NCI-H226 (cell line): ENCODE measurements at regions not wholly inside any gene's neighbourhood (a gene's known extent, or its start where the extent isn't known, plus 50 kb on each side); places are given as distances from the start of the nearest gene placed in this dataset.

Experiments
- DNase-seq: peaks from one replicate; pipeline ENCODE4 v3.0.0-alpha.2; 2015

- DNase-seq = no peak
These were observed 348.1 kb downstream of the FOXO1 start for GRCh38 chr13:40318366-40318765.

DNA sequence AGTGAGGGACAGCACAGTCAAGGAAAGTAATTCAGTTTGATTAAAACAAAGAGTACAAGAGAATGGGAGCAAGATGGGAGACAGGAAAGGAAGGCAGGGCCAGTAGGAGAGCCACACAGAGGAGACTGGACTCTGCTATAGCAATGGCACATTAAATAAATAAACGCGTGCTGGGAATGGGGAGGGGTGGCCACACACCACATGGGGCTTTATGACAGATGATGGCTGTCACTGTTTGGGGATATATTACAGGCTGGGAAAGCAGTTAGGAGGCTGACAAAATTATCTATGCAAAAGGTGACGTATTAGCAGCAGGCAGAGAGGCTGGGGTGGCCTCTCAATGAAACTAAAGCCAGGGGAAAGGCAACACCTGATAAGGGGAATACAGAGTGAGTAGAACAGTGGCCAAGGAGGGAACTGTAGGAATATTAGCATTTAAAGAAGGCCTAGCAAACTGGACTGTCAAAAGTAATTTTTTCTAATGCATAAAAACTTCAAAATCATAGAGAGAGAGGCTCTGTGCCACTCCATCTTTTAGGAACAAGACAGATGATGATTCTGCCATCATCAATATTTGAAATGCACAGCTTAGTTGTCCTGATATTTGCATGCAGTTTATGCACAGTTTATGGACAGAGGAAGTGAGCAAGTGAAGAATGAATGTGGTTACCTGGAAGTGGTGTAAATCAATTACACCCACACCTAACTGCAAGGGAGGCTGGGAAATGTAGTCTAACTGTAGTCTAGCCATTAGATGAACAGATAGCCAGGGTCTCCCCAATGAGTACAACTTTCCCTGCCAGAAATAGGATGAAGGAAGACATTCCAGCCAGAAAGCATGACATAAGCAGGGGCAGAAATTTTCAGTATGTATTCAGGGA is 346.5 kb downstream of the FOXO1 start:
- DNase-seq = no peak

DNA sequence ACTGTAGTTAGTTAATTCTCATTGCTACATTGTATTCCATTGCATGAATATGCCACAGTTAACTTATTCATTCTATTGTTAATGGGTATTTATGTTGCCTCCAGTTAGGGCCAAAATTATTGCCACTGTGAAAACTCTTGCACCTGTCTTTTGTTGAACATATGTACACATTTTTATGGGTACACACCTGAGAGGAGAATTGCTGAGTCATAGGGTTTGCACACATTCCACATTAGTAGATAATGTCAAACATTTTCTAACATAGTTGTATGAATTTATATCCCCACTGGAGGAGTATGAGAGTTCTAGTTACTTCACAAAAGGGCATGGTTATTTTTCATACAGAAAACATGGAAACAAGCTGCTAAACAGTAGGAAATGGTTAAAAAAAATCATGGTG is 338.4 kb downstream of the FOXO1 start:
- no peak for DNase-seq

DNA sequence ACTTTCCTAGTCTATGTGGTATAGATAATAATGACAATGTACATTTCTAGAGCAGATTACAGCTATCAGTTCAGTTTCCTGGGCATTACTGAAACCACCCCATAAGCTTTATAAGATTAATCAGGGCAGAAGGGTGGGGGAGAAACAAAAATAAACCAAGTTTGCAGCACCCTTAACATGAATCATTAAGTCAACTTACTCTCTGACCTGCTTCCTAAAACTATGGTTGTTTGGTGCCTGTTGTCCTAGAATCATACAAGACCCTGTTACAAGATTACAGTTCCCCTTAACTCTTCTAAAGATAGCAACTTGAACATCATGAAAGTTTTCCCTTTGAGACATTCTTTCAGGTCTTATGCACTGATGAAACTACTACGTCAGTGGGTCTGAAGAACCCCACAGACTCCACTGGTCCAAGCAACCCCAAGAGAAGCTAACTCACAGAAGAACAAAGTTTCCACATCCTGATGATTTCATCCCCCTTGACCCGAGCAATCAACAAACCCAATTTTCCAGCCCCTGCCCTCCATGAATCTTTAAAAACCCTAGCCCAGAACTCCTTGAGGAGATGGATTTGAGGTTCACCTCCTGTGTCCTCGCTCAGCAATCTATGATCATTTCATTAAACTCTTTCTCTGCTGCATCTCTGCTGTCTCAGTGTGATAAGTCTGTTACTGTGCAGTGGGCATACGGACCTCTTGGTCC is 336.5 kb downstream of the FOXO1 start:
- no peak for DNase-seq

DNA sequence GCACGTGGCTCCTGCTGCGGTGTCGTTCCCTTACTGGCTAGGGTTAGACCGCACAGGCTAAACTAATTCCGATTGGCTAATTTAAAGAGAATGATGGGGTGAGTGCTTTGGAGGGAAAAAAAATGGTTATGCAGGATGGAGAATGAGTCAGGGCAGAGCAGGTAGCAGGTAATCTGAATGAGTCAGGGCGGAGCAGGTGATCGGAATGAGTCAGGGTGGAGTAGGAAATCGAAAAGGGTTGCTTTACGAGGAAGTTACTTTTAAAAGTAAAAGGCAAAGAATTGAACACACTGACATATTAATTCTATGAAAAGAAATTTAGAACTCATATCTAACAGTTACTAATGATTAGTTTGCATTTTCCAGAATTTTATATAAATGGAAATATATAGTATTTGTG is 335.5 kb downstream of the FOXO1 start:
- DNase-seq = no peak

- no peak for DNase-seq
These were observed 334.6 kb downstream of the FOXO1 start for GRCh38 chr13:40331802-40332201.

GRCh38 chr13:40333226-40333625 is 333.2 kb downstream of the FOXO1 start:
- no peak for DNase-seq

DNA sequence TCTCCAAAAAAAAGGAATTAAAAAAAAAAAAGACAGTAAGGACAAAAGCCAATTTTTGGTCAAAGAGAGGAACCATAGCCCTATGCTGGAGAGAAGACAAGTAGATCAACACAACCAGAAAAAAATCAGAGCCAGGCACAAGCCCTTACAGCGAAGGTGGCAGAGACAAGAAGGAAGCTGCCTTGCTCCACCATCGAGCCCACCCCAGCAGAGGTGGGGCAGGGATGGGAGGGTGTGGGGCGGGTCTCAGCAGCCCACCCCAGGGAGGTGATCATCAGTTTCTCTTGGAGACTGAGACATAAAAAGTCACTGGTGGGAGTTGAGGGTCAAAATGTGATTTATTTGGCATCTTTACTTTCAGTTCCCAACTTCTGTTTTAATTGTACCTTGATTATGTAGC is 332.4 kb downstream of the FOXO1 start:
- DNase-seq = no peak

GRCh38 chr13:40334616-40335015 is 331.8 kb downstream of the FOXO1 start:
- no peak for DNase-seq

DNA sequence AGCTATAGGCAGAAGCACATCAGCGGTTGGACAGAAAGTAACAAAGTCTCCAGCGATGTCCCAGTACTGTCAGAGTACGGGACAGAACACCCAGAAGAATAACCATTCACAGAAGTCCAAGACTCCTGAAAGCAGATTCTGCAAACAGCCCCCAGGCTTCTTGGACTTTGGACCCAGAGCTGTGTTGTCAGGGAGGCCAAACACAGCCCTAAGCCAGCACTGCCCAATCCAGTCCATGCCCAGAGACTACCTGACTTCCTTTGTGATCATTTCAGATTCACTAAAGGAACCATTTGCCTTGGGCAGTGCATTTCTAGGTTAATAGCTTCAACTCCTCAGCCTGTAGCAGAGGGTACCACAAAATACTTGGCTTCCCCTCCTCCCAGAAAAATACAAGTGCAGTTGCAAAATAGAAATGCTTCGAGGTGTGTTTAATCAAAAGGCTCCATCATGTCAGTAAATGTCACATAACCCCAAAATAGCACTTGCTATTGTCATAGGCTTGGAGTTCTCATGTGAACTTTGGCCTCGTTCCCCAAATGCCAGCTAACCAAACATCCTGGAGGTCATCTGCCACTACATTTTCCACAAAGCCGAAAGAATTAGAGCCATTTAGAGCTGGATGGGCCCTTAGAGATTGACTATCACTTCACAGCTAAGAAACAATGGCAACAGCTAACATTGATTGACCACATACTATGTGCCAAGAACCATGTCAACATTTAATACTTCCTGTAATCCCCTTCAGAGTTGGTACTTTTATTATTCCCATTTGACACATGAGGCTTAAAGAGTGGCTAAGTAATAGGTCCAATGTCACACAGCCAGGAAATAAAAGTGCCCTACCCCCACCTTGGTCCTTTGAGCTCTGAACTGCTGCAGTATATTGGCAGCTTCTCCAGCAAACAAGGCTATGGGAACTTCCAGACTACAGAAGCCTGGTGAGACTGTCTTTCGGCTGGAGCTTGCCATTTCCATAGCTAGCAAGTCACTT is 329.9 kb downstream of the FOXO1 start:
- no peak for DNase-seq

DNA sequence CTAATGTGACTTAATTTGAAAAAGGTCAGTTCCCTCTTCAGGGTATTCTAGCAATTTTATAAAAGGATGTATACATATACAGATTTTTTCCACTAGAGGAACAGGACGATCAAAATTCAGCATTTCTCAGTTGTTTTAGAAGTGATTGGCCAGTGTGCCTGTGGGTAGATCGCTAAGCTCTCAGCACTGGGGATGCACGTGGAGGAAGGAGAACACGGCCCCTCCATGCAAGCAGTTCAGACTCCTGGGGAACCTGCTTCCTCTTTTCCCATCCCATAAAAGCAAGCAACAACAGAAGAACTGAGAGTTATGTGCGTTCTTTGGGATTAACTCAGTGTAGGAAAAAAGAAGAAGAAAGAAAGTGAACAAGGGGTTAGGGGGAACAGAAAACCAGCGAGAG is 328.8 kb downstream of the FOXO1 start:
- no peak for DNase-seq

DNA sequence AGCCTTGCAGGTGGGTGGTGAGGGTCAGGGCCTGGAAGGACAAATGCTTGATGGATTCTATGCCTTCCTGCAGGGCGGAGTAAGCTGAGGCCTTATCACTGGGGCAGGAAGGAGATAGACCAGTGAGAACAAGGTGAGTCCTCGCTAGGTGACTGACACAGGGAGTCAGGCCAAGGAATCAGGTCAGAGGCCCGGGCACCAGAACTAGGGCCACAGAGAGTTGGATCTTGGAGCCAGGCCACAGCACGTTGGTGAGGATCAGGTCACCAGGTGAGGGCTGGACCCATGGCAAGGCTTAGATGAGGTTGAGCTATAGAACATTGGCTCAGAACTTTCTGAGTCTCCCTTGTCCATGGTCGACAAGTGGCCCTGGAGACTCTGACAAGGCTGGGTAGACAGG is 328.2 kb downstream of the FOXO1 start:
- DNase-seq = no peak

DNA sequence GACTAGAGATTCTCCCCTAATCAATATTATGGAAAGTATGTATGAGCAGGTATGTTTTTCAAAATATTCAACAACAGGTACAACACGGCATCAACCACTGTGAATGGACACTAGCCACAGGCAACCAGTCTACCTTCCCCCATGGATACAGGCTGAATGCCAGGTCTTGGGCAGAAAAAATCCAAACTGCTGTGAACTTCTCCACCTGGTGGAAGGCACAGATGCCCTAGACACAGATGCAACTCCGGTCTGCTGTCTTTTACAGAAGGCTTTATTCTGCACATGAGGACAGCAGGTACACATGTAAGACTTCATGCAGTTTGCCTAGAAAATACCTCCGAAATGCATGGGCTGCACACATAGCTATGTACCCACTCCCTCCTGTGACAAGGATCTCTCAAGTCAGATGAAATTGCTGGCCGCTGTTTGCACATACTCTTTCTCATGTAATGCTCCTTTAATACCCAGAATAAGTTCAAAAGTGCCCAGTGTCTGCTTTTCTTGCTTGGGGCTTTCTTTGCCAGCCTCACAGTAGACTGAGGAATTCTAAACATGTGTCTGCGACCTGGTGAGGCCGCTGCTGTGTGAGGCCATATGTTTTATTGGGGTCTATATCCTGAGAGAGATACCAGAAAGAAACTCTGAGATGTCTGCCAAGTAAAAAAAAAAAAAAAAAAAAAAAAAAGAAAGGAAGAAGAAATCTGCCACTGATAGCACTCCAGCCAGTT is 325.9 kb downstream of the FOXO1 start:
- DNase-seq = no peak

GRCh38 chr13:40341096-40341471 is 325.4 kb downstream of the FOXO1 start:
- no peak for DNase-seq

GRCh38 chr13:40341501-40341900 is 324.9 kb downstream of the FOXO1 start:
- DNase-seq = no peak

GRCh38 chr13:40342461-40342860 is 324.0 kb downstream of the FOXO1 start:
- DNase-seq = no peak

- no peak for DNase-seq
These were observed 323.5 kb downstream of the FOXO1 start for GRCh38 chr13:40342901-40343300.

DNA sequence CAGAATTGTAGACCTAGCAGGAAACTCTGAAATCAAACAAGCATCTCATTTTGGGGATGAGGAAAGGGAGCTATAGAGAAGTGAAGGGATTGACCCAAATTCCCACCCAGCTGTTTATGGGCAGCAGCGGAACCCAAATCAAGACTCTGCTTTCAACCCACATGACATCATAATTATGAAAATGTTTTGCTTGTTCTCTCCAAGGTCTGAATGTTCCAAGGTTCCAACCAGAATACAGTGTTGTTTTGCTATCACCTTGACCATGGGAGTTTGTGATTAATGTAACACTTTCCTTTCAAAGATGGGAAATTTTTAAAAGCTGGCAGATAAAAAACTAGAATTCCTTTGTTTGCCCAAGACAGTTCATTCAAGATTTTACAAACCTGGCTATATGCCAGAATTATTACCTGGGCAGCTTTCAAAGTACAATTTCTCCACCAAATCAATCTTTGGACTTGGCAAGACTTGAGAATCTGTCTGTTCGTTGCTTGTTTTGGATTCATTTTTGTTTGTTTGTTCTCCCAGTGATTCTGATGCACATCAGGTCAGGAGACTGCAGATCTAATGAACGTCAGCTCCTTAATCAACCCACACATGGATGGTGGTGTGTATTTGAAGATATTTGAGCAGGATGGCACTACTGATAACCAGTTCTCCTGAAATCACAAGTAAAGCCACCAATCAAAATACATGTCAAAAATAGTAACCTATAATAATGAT is 322.7 kb downstream of the FOXO1 start:
- no peak for DNase-seq

GRCh38 chr13:40344270-40345148 is 321.9 kb downstream of the FOXO1 start:
- no peak for DNase-seq

GRCh38 chr13:40345149-40345514 is 321.3 kb downstream of the FOXO1 start:
- no peak for DNase-seq
